Mesodermal cell (in vitro differentiated cells): ENCODE measurements at regions not wholly inside any gene's neighbourhood (a gene's known extent, or its start where the extent isn't known, plus 50 kb on each side); places are given as distances from the start of the nearest gene placed in this dataset.

ENCODE experiments used
- H3K27ac ChIP-seq: 2 replicates; pipeline ENCODE4 v1.7.0; 2013; ENCODE audit warnings: mild to moderate bottlenecking, low read depth, low read length, moderate library complexity; ENCODE audit not compliant: severe bottlenecking
- H3K36me3 ChIP-seq: 2 replicates; pipeline ENCODE4 v1.7.1; 2013; ENCODE audit warnings: mild to moderate bottlenecking, low read length, moderate library complexity; ENCODE audit not compliant: control insufficient read depth, insufficient read depth
- H3K4me1 ChIP-seq: one replicate; pipeline ENCODE4 v1.7.1; 2013; ENCODE audit warnings: mild to moderate bottlenecking, low read length; ENCODE audit not compliant: insufficient read depth, control insufficient read depth, poor library complexity, severe bottlenecking
- H3K4me3 ChIP-seq: 2 replicates; pipeline ENCODE4 v1.7.0; 2013; ENCODE audit warnings: low read length, control low read depth, mild to moderate bottlenecking; ENCODE audit not compliant: insufficient read depth, poor library complexity, severe bottlenecking; ENCODE audit errors: extremely low read depth
- H3K9me3 ChIP-seq: 2 replicates; pipeline ENCODE4 v1.7.1; 2013; ENCODE audit warnings: mild to moderate bottlenecking, low read length, moderate library complexity; ENCODE audit not compliant: control insufficient read depth
- WGBS, 2 experiments: methylation state at CpG; one replicate each; pipeline ENCODE4 v1.1.5; 2013; ENCODE audit warnings: missing lambda C conversion rate in 2 of 2; ENCODE audit not compliant: insufficient coverage in 2 of 2; 5-methylcytosine and 5-hydroxymethylcytosine counted together

DNA sequence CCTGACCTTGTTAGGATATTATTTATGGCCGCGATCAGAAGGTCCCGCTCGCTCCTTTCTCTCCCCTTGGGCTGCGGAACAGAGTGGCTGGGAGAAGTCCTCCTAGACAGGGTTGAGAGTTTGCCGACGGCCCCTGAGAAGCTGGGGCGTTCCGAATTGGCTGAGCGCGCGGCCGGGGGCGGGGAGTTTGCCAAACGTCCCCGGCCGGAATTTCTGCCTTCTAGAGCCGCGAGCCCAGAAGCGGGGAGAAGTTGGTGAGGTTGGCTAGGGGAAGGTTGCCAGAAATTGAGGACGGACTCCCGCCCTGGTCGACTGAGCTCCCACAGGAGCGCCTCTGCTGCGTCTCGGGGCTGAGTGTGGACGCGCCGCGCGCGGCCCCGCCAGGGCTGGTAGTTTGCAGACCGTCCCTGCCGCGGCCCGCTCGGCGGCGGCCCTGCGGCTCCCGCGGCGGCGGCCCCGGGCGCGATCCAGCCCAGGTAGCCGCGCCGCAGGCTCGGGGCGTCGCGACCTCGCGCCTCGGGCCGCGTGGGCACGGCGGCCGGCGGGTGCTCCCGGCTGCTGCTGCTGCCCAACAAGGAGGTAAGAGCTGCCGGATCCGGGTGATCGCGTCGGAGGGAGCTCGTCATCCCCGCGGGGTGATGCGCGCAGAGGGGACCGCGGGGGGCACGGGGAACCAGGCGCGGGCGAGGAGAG, 134.0 kb upstream of the MGAT5 start:
- Histone ChIP-seq H3K36me3 (no peaks in the 10 kb centered on the region), H3K4me3 (peak overlapping the region; percentile 89), H3K27ac (peak overlapping the region; percentile 77), H3K4me1 (peaks cover 14% of the 10 kb centered on the region), H3K9me3 (no peaks in the 10 kb centered on the region)
- 1% methylated on average over 32 to 57 of the region's 81 CpGs for WGBS, 2 experiments

DNA sequence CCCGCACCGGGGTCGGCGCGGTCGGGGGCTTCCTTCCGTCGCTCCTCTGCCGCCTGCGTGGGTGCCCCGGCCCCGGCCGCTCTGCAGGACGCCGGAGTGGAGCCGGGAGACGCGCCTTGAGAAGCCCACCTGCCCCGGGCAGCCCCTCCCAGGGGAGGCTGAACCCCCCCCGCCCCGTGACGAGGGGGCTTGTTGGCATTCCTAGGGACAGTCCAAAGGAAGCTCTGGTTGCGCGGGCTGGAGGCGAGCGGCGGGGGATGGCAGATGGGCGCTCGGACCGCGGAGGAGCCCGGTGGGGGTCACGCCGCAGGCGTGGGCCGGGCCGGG, 133.5 kb upstream of the MGAT5 start:
- Histone ChIP-seq H3K4me1 (peaks cover 14% of the 10 kb centered on the region), H3K4me3 (peak overlapping the region; percentile 89), H3K36me3 (no peaks in the 10 kb centered on the region), H3K9me3 (no peaks in the 10 kb centered on the region), H3K27ac (peak overlapping the region; percentile 64)
- 1% methylated on average over 17 to 32 of the region's 37 CpGs for WGBS, 2 experiments

- Histone ChIP-seq H3K27ac (peak overlapping the region; percentile 64), H3K4me3 (peak overlapping the region; percentile 89), H3K9me3 (no peaks in the 10 kb centered on the region), H3K4me1 (peaks cover 18% of the 10 kb centered on the region), H3K36me3 (peaks cover 3% of the 10 kb centered on the region)
- 0% methylated on average over 52 to 64 of the region's 84 CpGs for WGBS, 2 experiments
These were observed 132.9 kb upstream of the MGAT5 start for GRCh38 chr2:134120733-134121630.

DNA sequence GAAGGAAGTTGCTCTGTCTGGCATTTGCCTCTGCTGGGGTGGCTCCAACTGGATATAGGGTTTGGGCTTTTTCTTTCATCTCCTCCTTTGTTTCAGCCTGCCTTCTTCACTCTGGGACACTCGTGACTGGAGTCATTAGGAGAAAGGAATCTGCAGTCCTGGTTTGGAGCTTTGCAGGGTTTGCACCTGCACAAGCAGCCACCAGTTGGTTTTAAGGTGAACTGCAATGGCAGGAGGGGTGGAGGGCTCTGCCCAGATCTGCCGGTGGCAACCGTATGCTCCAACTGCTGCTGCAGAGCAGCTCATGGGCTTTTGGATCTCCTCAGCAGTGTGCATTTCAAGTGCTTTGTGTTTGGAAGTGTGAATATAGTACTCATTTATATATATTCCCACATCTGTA, 131.3 kb upstream of the MGAT5 start:
- WGBS, 2 experiments, result 50 to 61% methylated on average over 1 to 3 of the region's 3 CpGs
- Histone ChIP-seq H3K9me3 (no peaks in the 10 kb centered on the region), H3K4me3 (no peak overlapping the region), H3K27ac (no peak overlapping the region), H3K4me1 (peaks cover 18% of the 10 kb centered on the region), H3K36me3 (peaks cover 5% of the 10 kb centered on the region)

DNA sequence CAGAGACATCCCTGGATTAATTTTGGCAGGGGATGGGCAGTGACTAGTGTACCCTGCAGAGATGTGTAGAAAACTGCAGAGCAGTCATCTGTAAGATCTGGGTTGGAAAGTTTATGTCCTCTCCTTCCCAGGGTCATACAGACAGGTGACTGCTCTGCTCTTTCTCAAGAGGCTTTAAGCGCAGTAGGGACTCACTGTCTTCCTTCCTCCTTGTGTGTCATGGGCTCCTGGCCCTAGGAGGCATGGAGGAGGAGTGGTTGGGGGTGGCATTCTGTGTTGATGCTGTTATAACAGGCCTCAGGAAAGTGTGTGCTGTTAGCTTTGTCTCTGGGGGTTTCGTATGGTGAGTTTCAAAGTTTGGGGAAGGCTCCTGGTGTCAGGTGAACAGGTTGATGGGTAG, 130.5 kb upstream of the MGAT5 start:
- H3K9me3 ChIP-seq, result no peaks in the 10 kb centered on the region
- peaks cover 18% of the 10 kb centered on the region for H3K4me1 ChIP-seq
- WGBS, 2 experiments, result 75 to 93% methylated on average over 1 to 2 of the region's 2 CpGs
- peaks cover 5% of the 10 kb centered on the region for H3K36me3 ChIP-seq
- no peak overlapping the region for H3K4me3 ChIP-seq
- no peak overlapping the region for H3K27ac ChIP-seq

- no CpG with 5 or more reads among the region's 3 CpGs for WGBS, 2 experiments
- peaks cover 8% of the 10 kb centered on the region for H3K36me3 ChIP-seq
These were observed 129.7 kb upstream of the MGAT5 start for GRCh38 chr2:134124047-134124753.

DNA sequence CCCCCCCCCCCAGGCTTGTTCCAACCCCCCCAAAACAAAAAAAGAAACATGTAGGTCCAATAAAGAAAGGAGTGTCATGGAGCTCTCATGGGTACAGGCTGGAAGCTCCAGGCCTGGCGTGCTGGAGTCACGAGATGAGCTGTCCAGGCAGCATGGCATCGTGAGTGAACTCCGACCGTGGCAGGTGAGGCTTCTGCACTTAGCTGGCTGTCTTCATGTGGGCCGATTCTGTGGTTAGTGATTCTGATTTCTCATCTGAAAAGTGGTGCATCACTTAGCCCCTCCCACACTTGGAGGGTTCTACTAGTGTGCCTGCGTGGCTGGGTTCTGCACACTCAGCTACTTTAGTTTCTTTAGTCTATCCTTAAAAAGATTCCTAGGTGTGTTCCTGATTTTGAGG, 126.4 kb upstream of the MGAT5 start:
- Histone ChIP-seq H3K9me3 (no peaks in the 10 kb centered on the region), H3K36me3 (peaks cover 9% of the 10 kb centered on the region), H3K27ac (no peak overlapping the region), H3K4me1 (peaks cover 8% of the 10 kb centered on the region), H3K4me3 (no peak overlapping the region)
- WGBS, 2 experiments, result 98 to 100% methylated on average over 5 to 7 of the region's 7 CpGs

More at GRCh38 chr2:134124047-134124753, 129.7 kb upstream of the MGAT5 start:
- Histone ChIP-seq H3K27ac (no peak overlapping the region), H3K4me1 (peaks cover 11% of the 10 kb centered on the region), H3K9me3 (no peaks in the 10 kb centered on the region), H3K4me3 (no peak overlapping the region)

DNA sequence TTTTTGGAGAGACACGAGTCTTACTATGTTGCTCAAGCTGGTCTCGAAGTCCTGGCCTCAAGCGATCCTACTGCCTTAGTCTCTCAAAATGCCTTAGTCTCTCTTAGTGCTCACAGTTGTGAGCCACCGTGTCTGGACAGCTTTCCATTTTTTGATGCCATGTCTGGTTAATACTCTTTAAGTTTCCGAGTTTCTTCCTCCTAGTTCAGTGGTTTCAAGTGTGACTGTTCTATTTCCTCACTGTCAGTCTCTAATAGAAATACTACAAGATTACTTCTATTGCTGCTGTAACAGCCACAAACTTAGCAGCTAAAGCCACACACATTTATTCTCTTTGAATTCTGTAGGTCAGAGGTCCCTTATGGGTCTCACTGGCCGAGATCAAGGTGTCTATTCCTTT, 125.1 kb upstream of the MGAT5 start:
- WGBS, 2 experiments, result 93 to 95% methylated on average over 5 to 6 of the region's 6 CpGs
- Histone ChIP-seq H3K4me1 (peaks cover 7% of the 10 kb centered on the region), H3K27ac (no peak overlapping the region)

DNA sequence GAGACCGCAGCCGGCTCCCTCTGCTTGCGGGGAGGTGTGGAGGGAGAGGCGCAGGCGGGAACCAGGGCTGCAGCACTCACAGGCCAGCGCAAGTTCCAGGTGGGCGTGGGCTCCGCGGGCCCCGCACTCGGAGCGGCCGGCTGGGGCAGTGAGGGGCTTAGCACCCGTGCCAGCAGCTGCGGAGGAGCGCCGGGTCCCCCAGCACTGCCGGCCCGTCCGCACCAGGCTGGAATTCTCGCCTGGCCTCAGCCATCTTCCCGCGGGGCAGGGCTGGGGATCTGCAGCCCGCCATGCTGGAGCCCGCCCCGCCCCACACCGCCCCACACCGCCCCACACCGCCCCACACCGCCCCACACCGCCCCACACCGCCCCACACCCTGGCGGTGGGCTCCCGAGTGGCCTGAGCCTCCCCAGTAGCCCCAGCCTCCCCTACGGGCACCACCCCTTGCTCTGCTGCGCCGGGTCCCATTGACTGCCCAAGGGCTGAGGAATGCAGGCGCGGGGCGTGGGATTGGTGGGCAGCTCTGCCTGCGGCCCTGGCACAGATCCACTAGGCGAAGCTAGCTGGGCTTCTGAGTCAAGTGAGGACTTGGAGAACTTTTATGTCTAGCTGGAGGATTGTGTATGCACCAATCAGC, 123.9 kb upstream of the MGAT5 start:
- Histone ChIP-seq H3K36me3 (peaks cover 9% of the 10 kb centered on the region), H3K9me3 (no peaks in the 10 kb centered on the region), H3K27ac (no peak overlapping the region), H3K4me1 (peaks cover 4% of the 10 kb centered on the region), H3K4me3 (no peak overlapping the region)
- WGBS, 2 experiments, result 96 to 97% methylated on average over 25 to 33 of the region's 42 CpGs

More for the DNA sequence above, 125.1 kb upstream of the MGAT5 start:
- Histone ChIP-seq H3K36me3 (peaks cover 9% of the 10 kb centered on the region), H3K4me3 (no peak overlapping the region), H3K9me3 (no peaks in the 10 kb centered on the region)

- H3K4me1 ChIP-seq, result peaks cover 6% of the 10 kb centered on the region
- no peak overlapping the region for H3K27ac ChIP-seq
- peaks cover 5% of the 10 kb centered on the region for H3K36me3 ChIP-seq
- 91 to 96% methylated on average over 4 to 5 of the region's 7 CpGs for WGBS, 2 experiments
- H3K4me3 ChIP-seq, result no peak overlapping the region
- no peaks in the 10 kb centered on the region for H3K9me3 ChIP-seq
These were observed 122.0 kb upstream of the MGAT5 start for GRCh38 chr2:134131681-134132489.
